Breast epithelium (tissue), 3 donors: ENCODE measurements at regions not wholly inside any gene's neighbourhood (a gene's known extent, or its start where the extent isn't known, plus 50 kb on each side); places are given as distances from the start of the nearest gene placed in this dataset.

ENCODE experiments used
- CTCF ChIP-seq, 3 donors: fragments of 450-650 bp; IDR thresholded peaks; one replicate each; pipeline ENCODE4 v1.5.1; 2016 to 2017; ENCODE audit warnings: antibody characterized with exemption in 3 of 3, mild to moderate bottlenecking in 3 of 3, moderate library complexity in 3 of 3
- POLR2AphosphoS5 ChIP-seq, 3 donors: sonication (generic); formaldehyde crosslinking; IDR thresholded peaks; one replicate each; pipeline ENCODE4 v1.6.1; 2017; ENCODE audit warnings: antibody characterized with exemption in 3 of 3

- TF ChIP-seq CTCF (IDR thresholded peaks at IDR 0.05) (no peak), POLR2AphosphoS5 (IDR thresholded peaks at IDR 0.05) (no peak)
Measured at GRCh38 chr4:82033862-82034261, 339.9 kb downstream of the HNRNPD start.
